ENCODE measurements at regions not wholly inside any gene's neighbourhood (a gene's known extent, or its start where the extent isn't known, plus 50 kb on each side); places are given as distances from the start of the nearest gene placed in this dataset.

GRCh38 chr1:58305622-58306021 is 240.9 kb downstream of the OMA1 start:
- Mint-ChIP-seq H3K36me3 (no peaks in the 10 kb centered on the region), H3K4me1 (peaks cover 13% of the 10 kb centered on the region), H3K27me3 (ENCODE audit: insufficient read depth, low read depth) (peaks cover 2% of the 10 kb centered on the region), H3K4me3 (no peak overlapping the region), H3K9me3 (no peaks in the 10 kb centered on the region), H3K27ac (no peak overlapping the region)
- Histone ChIP-seq H3K9ac (no peak overlapping the region), H3K4me1 (peaks cover 12% of the 10 kb centered on the region), H3F3A (ENCODE audit: low read depth) (peaks cover 7% of the 10 kb centered on the region), H3K36me3 (no peaks in the 10 kb centered on the region), H3K9me3 (ENCODE audit: low read depth) (no peaks in the 10 kb centered on the region), H3K27me3 (no peaks in the 10 kb centered on the region), H3K27ac (no peak overlapping the region), H3K4me2 (no peak overlapping the region), H4K20me1 (ENCODE audit: low read depth) (no peaks in the 10 kb centered on the region), H3K79me2 (ENCODE audit: low read depth) (no peaks in the 10 kb centered on the region), H3K4me3 (no peak overlapping the region), H2AFZ (replicated peaks) (no peak overlapping the region)
- DNase-seq (ENCODE audit: low spot score), result no peak
- TF ChIP-seq CTCF (IDR thresholded peaks at IDR 0.05) (no peak), EZH2phosphoT487 (IDR thresholded peaks at IDR 0.05) (no peak), EZH2 (IDR thresholded peaks at IDR 0.05) (no peak)

- no peak for DNase-seq (ENCODE audit: low spot score)
- TF ChIP-seq EZH2 (IDR thresholded peaks at IDR 0.05), result no peak
- no peak for TF ChIP-seq CTCF (IDR thresholded peaks at IDR 0.05)
- TF ChIP-seq EZH2phosphoT487 (IDR thresholded peaks at IDR 0.05), result no peak
- Histone ChIP-seq H3F3A (ENCODE audit: low read depth) (peaks cover 7% of the 10 kb centered on the region), H3K36me3 (no peaks in the 10 kb centered on the region), H3K9ac (no peak overlapping the region), H2AFZ (replicated peaks) (no peak overlapping the region), H3K4me2 (no peak overlapping the region), H3K9me3 (ENCODE audit: low read depth) (no peaks in the 10 kb centered on the region), H4K20me1 (ENCODE audit: low read depth) (no peaks in the 10 kb centered on the region), H3K4me3 (no peak overlapping the region), H3K27me3 (no peaks in the 10 kb centered on the region), H3K79me2 (ENCODE audit: low read depth) (no peaks in the 10 kb centered on the region), H3K4me1 (peaks cover 12% of the 10 kb centered on the region), H3K27ac (no peak overlapping the region)
- no peaks in the 10 kb centered on the region for H3K9me3 Mint-ChIP-seq
- H3K4me1 Mint-ChIP-seq, result peaks cover 13% of the 10 kb centered on the region
- no peak overlapping the region for H3K27ac Mint-ChIP-seq
- H3K4me3 Mint-ChIP-seq, result no peak overlapping the region
- H3K27me3 Mint-ChIP-seq (ENCODE audit: insufficient read depth, low read depth), result peaks cover 4% of the 10 kb centered on the region
- no peaks in the 10 kb centered on the region for H3K36me3 Mint-ChIP-seq
Observed at GRCh38 chr1:58304346-58304975, 242.1 kb downstream of the OMA1 start.

- no peaks in the 10 kb centered on the region for H4K20me1 ChIP-seq (ENCODE audit: low read depth)
- no peak overlapping the region for H3K4me2 ChIP-seq
- H3K4me3 Mint-ChIP-seq, result no peak overlapping the region
- no peaks in the 10 kb centered on the region for H3K36me3 ChIP-seq
- H3K79me2 ChIP-seq (ENCODE audit: low read depth), result no peaks in the 10 kb centered on the region
- no peaks in the 10 kb centered on the region for H3K9me3 Mint-ChIP-seq
- H3K27me3 Mint-ChIP-seq (ENCODE audit: insufficient read depth, low read depth), result peaks cover 4% of the 10 kb centered on the region
- no peak overlapping the region for H2AFZ ChIP-seq (replicated peaks)
- no peaks in the 10 kb centered on the region for H3K27me3 ChIP-seq
- no peaks in the 10 kb centered on the region for H3K36me3 Mint-ChIP-seq
- peaks cover 12% of the 10 kb centered on the region for H3K4me1 ChIP-seq
- no peak overlapping the region for H3K27ac Mint-ChIP-seq
- DNase-seq (ENCODE audit: low spot score), result no peak
- TF ChIP-seq EZH2phosphoT487 (IDR thresholded peaks at IDR 0.05) (no peak), CTCF (IDR thresholded peaks at IDR 0.05) (no peak), EZH2 (IDR thresholded peaks at IDR 0.05) (no peak)
- H3K9ac ChIP-seq, result no peak overlapping the region
- H3K9me3 ChIP-seq (ENCODE audit: low read depth), result no peaks in the 10 kb centered on the region
- H3K4me1 Mint-ChIP-seq, result peaks cover 13% of the 10 kb centered on the region
- H3K4me3 ChIP-seq, result no peak overlapping the region
- H3F3A ChIP-seq (ENCODE audit: low read depth), result peaks cover 7% of the 10 kb centered on the region
- no peak overlapping the region for H3K27ac ChIP-seq
Observed at GRCh38 chr1:58303841-58304240, 242.7 kb downstream of the OMA1 start.

All from neural progenitor cell (in vitro differentiated cells).